Prostate gland (tissue), 2 donors: ENCODE measurements at regions not wholly inside any gene's neighbourhood (a gene's known extent, or its start where the extent isn't known, plus 50 kb on each side); places are given as distances from the start of the nearest gene placed in this dataset.

Experiments used
- DNase-seq: peaks from one replicate; pipeline ENCODE4 v3.0.0-alpha.2; 2019; ENCODE audit warnings: low spot score
- H3K27ac ChIP-seq, 2 donors: fragments of 200-600 bp; sonication (generic); 2 replicates each; pipeline ENCODE4 v1.5.1; 2017 to 2019
- H3K27me3 ChIP-seq: fragments of 200-600 bp; sonication (generic); replicated peaks from 2 replicates; pipeline ENCODE4 v1.5.1; 2019; ENCODE audit not compliant: insufficient read depth
- H3K36me3 ChIP-seq, 2 donors: fragments of 200-600 bp; sonication (generic); 1 replicate in 1 of 2; 2 replicates in 1 of 2; pipeline versions ENCODE4 v1.5.1 to v1.8.1; 2017 to 2019
- H3K4me1 ChIP-seq: fragments of 200-600 bp; sonication (generic); replicated peaks from 2 replicates; pipeline ENCODE4 v1.5.1; 2019
- H3K4me3 ChIP-seq, 2 donors: fragments of 200-600 bp; sonication (generic); 2 replicates each; pipeline ENCODE4 v1.5.1; 2017 to 2019
- H3K9me3 ChIP-seq: fragments of 200-600 bp; sonication (generic); 2 replicates; pipeline ENCODE4 v1.5.1; 2017
- POLR2A ChIP-seq: fragments of 450-650 bp; IDR thresholded peaks from one replicate; pipeline ENCODE4 v1.6.1; 2016; ENCODE audit warnings: antibody characterized with exemption, mild to moderate bottlenecking
- POLR2AphosphoS5 ChIP-seq: sonication (generic); formaldehyde crosslinking; IDR thresholded peaks from one replicate; pipeline ENCODE4 v1.6.1; 2017; ENCODE audit warnings: antibody characterized with exemption
- WGBS: methylation state at CpG from one replicate; pipeline ENCODE4 v1.1.5; 2018; 5-methylcytosine and 5-hydroxymethylcytosine counted together
- intact Hi-C: fragments of 100-400 bp; cut with DNase I; formaldehyde crosslinking; loops from one replicate; pipeline ENCODE4 v1.14.2; 2022
- TF ChIP-seq, protein P1 (sequence below), 4 experiments: fragments of 200-600 bp in 2 of 4; fragments of 450-650 bp in 2 of 4; sonication (generic) in 2 of 4; IDR thresholded peaks; 1 replicate in 3 of 4; 2 replicates in 1 of 4; pipeline ENCODE4 v1.5.1; 2016 to 2019; ENCODE audit warnings: antibody characterized with exemption in 4 of 4, mild to moderate bottlenecking in 2 of 4, moderate library complexity in 2 of 4

DNA sequence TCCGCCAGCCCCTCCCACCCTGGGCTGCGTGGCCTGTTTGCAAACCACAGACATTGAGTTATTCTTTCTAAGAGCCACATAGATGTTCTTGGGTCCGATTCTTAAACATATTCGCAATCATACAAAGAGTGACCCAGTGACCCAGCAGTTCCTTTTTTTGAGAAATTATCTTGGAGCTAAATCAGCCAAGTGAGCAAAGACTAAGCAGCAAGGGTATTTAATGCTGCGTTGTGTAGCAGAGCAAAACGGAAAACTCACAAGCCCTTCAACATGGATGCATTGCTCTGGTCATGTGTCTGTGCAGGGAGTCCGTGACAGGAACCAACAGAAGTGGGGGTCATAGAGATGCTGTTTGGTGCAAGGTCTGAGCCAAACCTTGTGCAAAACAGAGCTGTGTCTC is 95.6 kb downstream of the OLFM1 start:
- WGBS: 81% methylated on average over 7 of the region's 7 CpGs
- intact Hi-C loops: no loop called here
- no peaks in the 10 kb centered on the region for H3K27me3 ChIP-seq
- H3K36me3 ChIP-seq: no peaks in the 10 kb centered on the region
- H3K27ac ChIP-seq: no peak overlapping the region
- no peaks in the 10 kb centered on the region for H3K9me3 ChIP-seq
- H3K4me1 ChIP-seq: no peaks in the 10 kb centered on the region
- TF ChIP-seq, protein P1, sequence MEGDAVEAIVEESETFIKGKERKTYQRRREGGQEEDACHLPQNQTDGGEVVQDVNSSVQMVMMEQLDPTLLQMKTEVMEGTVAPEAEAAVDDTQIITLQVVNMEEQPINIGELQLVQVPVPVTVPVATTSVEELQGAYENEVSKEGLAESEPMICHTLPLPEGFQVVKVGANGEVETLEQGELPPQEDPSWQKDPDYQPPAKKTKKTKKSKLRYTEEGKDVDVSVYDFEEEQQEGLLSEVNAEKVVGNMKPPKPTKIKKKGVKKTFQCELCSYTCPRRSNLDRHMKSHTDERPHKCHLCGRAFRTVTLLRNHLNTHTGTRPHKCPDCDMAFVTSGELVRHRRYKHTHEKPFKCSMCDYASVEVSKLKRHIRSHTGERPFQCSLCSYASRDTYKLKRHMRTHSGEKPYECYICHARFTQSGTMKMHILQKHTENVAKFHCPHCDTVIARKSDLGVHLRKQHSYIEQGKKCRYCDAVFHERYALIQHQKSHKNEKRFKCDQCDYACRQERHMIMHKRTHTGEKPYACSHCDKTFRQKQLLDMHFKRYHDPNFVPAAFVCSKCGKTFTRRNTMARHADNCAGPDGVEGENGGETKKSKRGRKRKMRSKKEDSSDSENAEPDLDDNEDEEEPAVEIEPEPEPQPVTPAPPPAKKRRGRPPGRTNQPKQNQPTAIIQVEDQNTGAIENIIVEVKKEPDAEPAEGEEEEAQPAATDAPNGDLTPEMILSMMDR (IDR thresholded peaks at IDR 0.05): no peak
- no peak for TF ChIP-seq POLR2A
- TF ChIP-seq POLR2AphosphoS5: no peak
- no peak overlapping the region for H3K4me3 ChIP-seq
- DNase-seq: no peak

DNA sequence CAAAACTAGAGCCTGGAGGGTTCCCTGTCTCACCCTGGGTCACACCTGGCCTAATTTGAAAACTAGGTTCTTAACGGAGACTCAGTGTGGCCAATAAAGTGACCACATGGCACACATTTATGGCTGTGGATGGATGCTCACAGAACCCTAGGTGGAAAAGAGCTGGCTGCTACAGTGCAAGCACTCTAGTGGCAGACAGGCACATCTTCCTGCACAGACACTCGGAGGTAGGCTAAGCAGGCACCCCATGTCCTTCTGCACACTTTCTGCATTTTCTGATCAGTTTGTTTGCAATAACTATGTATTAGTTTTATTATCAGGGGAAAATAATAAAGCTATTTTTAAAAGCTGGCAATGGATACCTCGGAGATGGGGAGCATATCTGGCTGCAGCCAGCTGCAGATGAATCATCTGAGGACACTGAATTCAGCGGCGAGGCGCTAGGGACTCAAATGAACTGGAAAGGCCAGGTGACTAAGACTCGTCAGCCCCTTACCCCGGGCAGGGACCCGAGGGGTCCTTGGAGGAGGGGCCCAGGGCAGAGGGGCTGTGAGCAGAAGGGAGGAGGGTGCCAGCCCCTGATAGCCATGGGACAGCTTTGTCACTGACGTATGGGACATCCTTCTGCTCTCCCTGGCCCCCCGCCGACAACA is 96.2 kb downstream of the OLFM1 start:
- H3K4me3 ChIP-seq: no peak overlapping the region
- H3K27ac ChIP-seq: no peak overlapping the region
- intact Hi-C loops: no loop called here
- TF ChIP-seq POLR2AphosphoS5 (no peak), POLR2A (no peak)
- TF ChIP-seq, protein P1 (IDR thresholded peaks at IDR 0.05): no peak
- H3K9me3 ChIP-seq: no peaks in the 10 kb centered on the region
- no peaks in the 10 kb centered on the region for H3K4me1 ChIP-seq
- H3K27me3 ChIP-seq: no peaks in the 10 kb centered on the region
- no peak for DNase-seq
- no peaks in the 10 kb centered on the region for H3K36me3 ChIP-seq
- 32% methylated on average over 12 of the region's 12 CpGs for WGBS

- Histone ChIP-seq H3K4me1 (no peaks in the 10 kb centered on the region), H3K36me3 (no peaks in the 10 kb centered on the region), H3K27ac (no peak overlapping the region), H3K4me3 (no peak overlapping the region), H3K27me3 (no peaks in the 10 kb centered on the region), H3K9me3 (no peaks in the 10 kb centered on the region)
- no peak for TF ChIP-seq POLR2A
- no peak for TF ChIP-seq POLR2AphosphoS5
- TF ChIP-seq, protein P1 (IDR thresholded peaks at IDR 0.05): no peak
- intact Hi-C loops: no loop called here
- DNase-seq: no peak
- 46% methylated on average over 37 of the region's 37 CpGs for WGBS
Observed at GRCh38 chr9:135184181-135185053, 96.9 kb downstream of the OLFM1 start.

DNA sequence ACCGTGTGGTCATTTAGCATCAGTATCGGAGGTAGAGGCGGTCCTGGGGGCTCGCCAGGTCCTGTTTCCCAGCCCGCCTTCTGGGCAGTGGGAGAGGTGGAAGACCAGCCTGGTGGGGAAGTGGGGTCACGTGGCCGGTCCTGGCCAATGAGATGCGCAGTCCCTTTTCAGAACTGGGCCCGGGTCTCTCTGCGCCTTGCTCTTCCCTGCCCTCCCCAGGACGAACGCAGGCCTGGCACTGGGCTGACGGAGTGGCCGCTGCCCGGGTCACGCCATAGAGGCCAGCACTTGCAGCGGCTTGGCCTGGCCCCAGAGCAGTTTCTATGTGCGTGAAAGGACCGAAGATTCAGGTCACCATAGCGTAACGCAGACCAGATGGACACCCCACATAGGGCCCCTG is 97.6 kb downstream of the OLFM1 start:
- no peak for DNase-seq
- H3K36me3 ChIP-seq: no peaks in the 10 kb centered on the region
- H3K27ac ChIP-seq: no peak overlapping the region
- no peaks in the 10 kb centered on the region for H3K27me3 ChIP-seq
- H3K4me1 ChIP-seq: no peaks in the 10 kb centered on the region
- H3K9me3 ChIP-seq: no peaks in the 10 kb centered on the region
- TF ChIP-seq POLR2A (no peak), POLR2AphosphoS5 (no peak)
- TF ChIP-seq, protein P1 (IDR thresholded peaks at IDR 0.05): no peak
- no peak overlapping the region for H3K4me3 ChIP-seq
- intact Hi-C loops: no loop called here
- WGBS: 92% methylated on average over 21 of the region's 21 CpGs
